GM18517 (cell line): ENCODE measurements at regions not wholly inside any gene's neighbourhood (a gene's known extent, or its start where the extent isn't known, plus 50 kb on each side); places are given as distances from the start of the nearest gene placed in this dataset.

ENCODE experiments used
- ATAC-seq: cut with Tn5 transposase; IDR thresholded peaks from one replicate; pipeline ENCODE4 v1.9.1; 2021; ENCODE audit warnings: mild to moderate bottlenecking, moderate library complexity; ENCODE audit not compliant: unreplicated experiment

- ATAC-seq: no peak
Measured at GRCh38 chr16:65786916-65787315, 579.6 kb upstream of the CDH5 start.

GRCh38 chr16:65783709-65784474 is 582.6 kb upstream of the CDH5 start:
- ATAC-seq: no peak

- ATAC-seq: no peak
Measured at GRCh38 chr16:65782611-65783600, 583.6 kb upstream of the CDH5 start.

DNA sequence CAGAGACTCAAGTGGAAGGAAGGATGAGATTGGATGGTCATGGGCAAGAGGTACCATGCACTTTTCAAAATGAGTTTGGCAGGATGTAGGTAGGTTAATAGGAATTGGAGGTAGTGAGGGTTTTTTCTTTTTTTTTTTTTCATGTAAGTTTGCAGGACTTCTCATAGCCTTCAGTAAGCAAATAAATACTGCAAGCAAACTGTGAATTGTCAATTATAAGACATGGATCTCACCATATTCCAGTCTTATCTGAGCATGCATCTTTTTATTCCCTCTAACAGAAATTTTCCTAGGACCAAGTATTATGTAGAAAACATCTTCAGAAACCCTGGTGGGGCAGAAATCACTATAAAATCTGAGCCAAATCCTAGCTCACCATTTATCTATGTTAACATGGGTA is 584.6 kb upstream of the CDH5 start:
- ATAC-seq: no peak

DNA sequence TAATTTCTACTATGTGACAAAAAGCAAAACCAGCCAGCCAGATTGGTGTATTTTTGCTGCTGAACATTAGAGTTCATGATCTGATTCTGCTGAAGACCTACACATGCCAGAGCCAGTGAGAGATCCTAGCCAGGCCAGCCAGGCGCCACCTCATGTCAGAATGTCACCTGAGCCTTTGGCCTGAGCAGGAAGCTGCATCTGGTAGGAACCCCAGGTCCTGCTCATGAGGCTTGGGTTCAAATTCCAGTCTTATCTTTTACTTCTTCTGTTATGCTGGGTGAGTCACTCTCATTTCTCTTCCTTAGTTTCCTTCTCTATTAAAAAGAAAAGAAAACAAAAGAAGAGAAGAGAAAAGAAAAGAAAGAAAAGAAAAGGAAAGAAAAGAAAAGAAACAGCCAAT is 585.1 kb upstream of the CDH5 start:
- ATAC-seq: no peak

GRCh38 chr16:65779201-65779600 is 587.3 kb upstream of the CDH5 start:
- no peak for ATAC-seq

- ATAC-seq: no peak
Measured at GRCh38 chr16:65776639-65777183, 589.8 kb upstream of the CDH5 start.

GRCh38 chr16:65775829-65776228 is 590.7 kb upstream of the CDH5 start:
- ATAC-seq: no peak

DNA sequence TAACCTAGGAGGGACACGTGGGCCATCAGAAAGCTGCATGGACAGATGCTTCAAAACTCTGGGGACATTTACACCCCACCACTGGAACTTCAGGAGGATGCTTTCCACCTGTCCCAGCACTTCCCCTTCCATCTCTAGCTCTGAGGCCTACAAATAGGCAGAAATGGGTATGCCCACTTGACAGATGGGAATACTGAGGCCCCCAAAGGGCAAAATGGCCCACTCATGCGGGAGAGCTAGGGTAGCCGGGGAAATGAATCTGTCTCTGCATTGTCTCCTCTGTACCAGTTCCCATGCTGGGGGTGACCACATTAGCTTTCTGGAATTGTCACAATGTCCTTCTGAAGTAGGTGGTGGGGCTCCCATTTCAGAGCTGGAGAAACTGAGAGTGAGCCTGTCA is 592.1 kb upstream of the CDH5 start:
- no peak for ATAC-seq

DNA sequence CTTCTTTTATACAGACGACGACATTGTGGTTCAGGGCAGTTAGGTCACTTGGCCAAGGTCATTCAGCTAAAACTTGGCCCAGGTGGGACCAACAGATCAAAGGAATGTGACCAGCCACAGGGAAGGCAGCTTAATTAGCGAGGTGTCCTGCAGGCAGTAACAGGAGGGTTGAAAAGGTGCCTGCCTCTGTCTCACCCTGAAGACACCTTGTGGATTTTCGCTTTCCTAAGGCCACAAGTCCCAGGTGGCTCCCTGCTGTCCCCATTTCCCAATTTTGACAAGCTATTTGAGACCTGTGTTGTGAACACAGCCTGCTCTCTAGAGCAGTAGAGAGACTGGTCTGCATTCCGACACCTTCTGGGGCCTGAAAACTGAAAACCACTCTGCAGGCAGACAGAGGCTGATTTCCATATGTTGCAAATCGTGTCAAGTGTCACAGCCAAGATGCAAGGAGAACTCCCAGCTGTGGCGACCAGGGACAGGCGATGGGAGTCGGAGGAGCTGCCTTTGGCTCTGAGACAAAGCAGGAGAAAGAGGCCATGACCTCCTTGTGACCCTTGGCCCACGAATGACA is 593.1 kb upstream of the CDH5 start:
- no peak for ATAC-seq

GRCh38 chr16:65772134-65772732 is 594.3 kb upstream of the CDH5 start:
- no peak for ATAC-seq

DNA sequence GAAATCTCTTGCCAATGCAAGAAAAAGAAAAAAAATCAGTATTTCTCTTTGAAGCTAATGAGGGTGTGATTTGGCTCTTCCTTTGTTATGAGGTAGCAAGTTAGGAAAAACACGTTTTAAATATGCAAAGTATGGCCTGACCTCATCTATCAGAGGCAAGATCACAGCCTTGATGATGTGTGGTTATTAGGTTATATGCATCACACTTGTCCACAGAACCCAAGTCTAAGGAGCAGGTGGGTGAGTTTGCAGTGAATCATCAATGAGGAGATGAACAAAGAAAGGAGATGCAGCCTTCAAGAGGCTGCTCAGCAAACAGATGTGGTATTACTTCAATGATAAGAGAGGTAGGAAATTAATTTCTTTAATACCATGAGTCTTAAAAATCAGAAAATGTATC is 594.8 kb upstream of the CDH5 start:
- ATAC-seq: no peak

DNA sequence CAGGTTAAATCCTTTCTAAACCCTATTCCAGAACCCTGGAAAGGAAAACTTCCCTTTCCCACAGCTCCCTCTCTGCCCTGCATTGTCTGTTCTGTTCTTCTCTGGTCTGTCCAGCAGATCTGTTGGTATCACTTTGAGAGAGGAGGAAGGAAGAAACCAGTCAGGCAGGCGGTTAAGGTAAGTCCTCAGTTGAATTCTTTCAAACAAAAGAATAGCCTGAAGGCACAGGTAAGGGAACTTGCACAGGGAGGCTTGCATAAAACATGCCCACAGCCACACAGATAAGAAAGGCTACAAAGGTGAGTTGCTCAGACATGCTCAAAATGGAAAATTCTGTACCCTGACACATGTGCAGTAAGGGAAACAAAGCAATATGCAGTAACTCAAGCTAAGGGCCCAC is 595.7 kb upstream of the CDH5 start:
- no peak for ATAC-seq

GRCh38 chr16:65769776-65770438 is 596.6 kb upstream of the CDH5 start:
- no peak for ATAC-seq

DNA sequence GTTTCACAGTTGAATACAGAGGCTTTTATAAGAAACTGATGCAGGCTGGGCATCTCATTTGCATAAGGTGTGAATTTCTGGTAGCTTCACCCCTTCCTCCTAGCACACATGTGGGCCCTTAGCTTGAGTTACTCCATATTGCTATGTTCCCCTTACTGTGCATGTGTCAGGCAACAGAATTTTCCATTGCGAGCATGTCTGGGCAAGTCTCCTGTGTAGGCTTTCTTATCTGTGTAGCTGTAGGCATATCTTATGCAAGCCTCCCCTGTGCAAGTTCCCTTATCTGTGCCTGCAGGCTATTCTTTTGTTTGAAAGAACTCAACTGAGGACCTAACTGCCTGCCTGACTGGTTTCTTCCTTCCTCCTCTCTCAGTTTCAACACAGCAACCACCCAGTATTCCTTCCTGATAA is 597.4 kb upstream of the CDH5 start:
- ATAC-seq: no peak

- no peak for ATAC-seq
Measured at GRCh38 chr16:65767125-65767524, 599.4 kb upstream of the CDH5 start.

DNA sequence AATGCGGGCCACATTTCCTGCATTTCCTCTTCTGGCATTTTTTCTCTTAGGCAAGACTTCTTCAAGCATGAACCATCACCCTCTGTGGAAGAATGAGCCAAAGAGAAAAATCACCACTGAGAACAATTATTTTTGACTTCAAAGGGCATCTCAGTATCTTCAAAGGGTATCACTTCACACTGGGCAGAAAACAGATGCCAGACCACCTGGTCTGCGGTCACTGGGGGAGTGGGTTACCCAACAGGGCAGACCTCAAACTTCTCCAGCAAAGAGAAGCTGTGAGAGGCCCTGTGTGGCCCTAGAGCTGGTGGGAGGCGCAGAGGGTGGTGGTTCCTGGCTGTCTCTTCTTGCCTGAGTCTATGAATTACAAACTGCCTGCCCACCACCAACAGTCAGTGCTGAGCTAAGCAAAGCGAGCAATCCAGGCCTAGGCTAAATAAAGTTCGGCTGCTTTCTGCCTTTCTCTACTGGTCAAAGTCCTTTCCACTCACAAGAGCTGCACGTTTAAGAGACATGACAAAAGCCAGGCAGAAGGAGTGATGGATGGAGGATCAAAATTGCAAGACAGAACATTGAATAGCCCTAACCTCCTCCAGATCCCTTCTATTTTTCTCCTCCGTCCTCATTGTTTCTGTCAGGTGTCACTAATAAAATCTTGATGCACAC is 602.7 kb upstream of the CDH5 start:
- no peak for ATAC-seq

DNA sequence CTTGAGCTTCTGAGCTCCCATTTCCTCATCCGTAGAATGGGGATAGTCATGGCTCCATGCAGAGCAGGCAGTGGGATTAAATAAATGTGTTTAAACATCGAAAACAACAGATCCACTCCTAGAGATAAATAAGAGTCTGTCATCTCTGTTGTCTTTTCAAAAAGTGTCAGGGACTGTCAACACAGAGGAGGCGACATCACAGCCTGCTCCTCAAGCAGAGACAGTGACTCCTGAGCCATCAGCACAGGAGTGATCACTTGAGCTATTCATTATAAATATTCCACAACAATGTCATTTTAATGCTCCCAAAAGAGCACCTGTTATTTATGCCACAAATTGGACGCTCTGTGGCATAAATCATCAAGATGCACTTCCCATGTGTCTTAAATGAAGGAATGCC is 605.6 kb upstream of the CDH5 start:
- no peak for ATAC-seq

DNA sequence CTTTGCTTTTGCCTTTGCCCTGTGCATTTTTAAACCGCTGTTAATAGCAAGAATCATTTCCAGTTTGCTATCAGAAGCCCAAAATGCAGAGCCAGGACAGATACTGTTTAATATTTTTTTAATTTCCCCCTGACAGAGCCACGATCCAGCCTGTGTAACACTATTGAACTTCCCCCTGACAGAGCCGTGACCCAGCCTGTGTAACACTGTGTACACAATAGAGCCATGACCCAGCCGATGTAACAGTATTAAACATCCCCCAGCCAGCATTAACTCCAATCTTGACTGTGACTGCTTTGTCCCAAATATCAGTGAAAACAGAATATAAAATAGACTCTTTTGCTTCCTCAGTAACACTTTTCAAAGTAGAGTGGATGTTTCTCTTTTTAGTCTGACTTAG is 607.9 kb upstream of the CDH5 start:
- ATAC-seq: no peak

DNA sequence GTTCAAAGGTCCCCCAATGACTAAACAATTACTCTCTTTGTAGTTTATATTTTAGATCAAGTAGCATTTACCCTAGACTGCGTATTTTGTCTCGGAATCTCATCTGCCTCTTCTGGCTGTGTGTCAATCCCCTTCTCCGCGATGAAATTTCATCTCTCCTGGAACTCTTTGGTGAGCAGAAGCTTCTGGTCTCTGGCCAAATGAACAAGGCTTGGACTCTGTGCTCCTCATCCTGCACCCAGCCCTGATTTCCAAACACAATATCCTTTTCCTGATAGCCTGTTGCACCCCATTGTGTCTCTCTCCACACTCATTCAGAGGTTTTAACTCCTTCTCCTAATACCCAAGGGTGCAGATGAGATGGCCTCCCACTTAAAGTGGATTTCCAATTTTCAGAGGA is 609.4 kb upstream of the CDH5 start:
- no peak for ATAC-seq
